SK-N-SH (cell line): ENCODE measurements at regions not wholly inside any gene's neighbourhood (a gene's known extent, or its start where the extent isn't known, plus 50 kb on each side); places are given as distances from the start of the nearest gene placed in this dataset.

ENCODE experiments used
- CTCF ChIA-PET: fragments of 300-600, 350-600 bp; formaldehyde crosslinking; extraction: SDS; loops from one replicate; lab custom pipeline; 2021; lab: Yijun Ruan, JAX
- POLR2A ChIA-PET: fragments of 350-600 bp; sonication (Branson Sonifier 250); formaldehyde crosslinking; extraction: SDS; loops from one replicate; lab custom pipeline; 2020; ENCODE audit warnings: antibody characterized with exemption, inconsistent platforms; lab: Yijun Ruan, JAX
- DNase-seq: peaks from one replicate; pipeline ENCODE4 v3.0.0; 2012
- H2AFZ ChIP-seq: fragments of 200-600 bp; sonication (generic); 2 replicates; pipeline ENCODE4 v1.8.1; 2016; ENCODE audit warnings: antibody characterized with exemption, mild to moderate bottlenecking, low read depth
- H3F3A ChIP-seq: fragments of 200-600 bp; sonication (generic); replicated peaks from 2 replicates; pipeline ENCODE3; 2016; ENCODE audit warnings: antibody characterized with exemption, mild to moderate bottlenecking; ENCODE audit not compliant: insufficient read depth
- H3K27ac ChIP-seq, 2 experiments: fragments of 200-500 bp in 1 of 2; fragments of 200-600 bp in 1 of 2; sonication (Bioruptor generic) in 1 of 2; sonication (generic), shearing (Covaris generic) in 1 of 2; 2 replicates each; pipeline versions ENCODE4 v1.5.1 to v1.6.1; 2014 to 2016; ENCODE audit warnings: low read depth in 2 of 2, inconsistent platforms in 1 of 2, low read length in 1 of 2, mild to moderate bottlenecking in 1 of 2, mixed read lengths in 1 of 2
- H3K27me3 ChIP-seq: fragments of 200-600 bp; sonication (generic), shearing (Covaris generic); 2 replicates; pipeline ENCODE4 v1.6.1; 2016; ENCODE audit warnings: mixed run types; ENCODE audit not compliant: insufficient read depth
- H3K36me3 ChIP-seq, 2 experiments: fragments of 200-500 bp in 1 of 2; fragments of 200-600 bp in 1 of 2; sonication (Bioruptor generic) in 1 of 2; sonication (generic) in 1 of 2; replicated peaks in 1 of 2; 2 replicates each; pipeline versions ENCODE3 to v1.5.1; 2014 to 2016; ENCODE audit warnings: low read length in 1 of 2, mild to moderate bottlenecking in 1 of 2; ENCODE audit not compliant: insufficient read depth in 2 of 2, control insufficient read depth in 1 of 2
- H3K4me1 ChIP-seq, 2 experiments: fragments of 200-500 bp in 1 of 2; fragments of 200-600 bp in 1 of 2; sonication (Bioruptor generic) in 1 of 2; sonication (generic), shearing (Covaris generic) in 1 of 2; 2 replicates each; pipeline versions ENCODE4 v1.5.1 to v1.6.1; 2014 to 2016; ENCODE audit warnings: low read depth in 1 of 2, low read length in 1 of 2, mixed run types in 1 of 2; ENCODE audit not compliant: insufficient read depth in 2 of 2, control insufficient read depth in 1 of 2
- H3K4me2 ChIP-seq: fragments of 200-600 bp; sonication (generic), shearing (Covaris generic); 2 replicates; pipeline ENCODE4 v1.6.1; 2017; ENCODE audit warnings: mixed run types
- H3K4me3 ChIP-seq, 2 experiments: fragments of 200-500 bp in 1 of 2; fragments of 200-600 bp in 1 of 2; sonication (Bioruptor generic) in 1 of 2; sonication (generic), shearing (Covaris generic) in 1 of 2; 2 replicates each; pipeline versions ENCODE4 v1.5.1 to v1.8.1; 2014 to 2016; ENCODE audit warnings: low read depth in 2 of 2, inconsistent platforms in 1 of 2, low read length in 1 of 2, mild to moderate bottlenecking in 1 of 2, mixed read lengths in 1 of 2, moderate library complexity in 1 of 2
- H3K79me2 ChIP-seq: fragments of 200-600 bp; sonication (generic); 2 replicates; pipeline ENCODE4 v1.8.1; 2017; ENCODE audit warnings: mild to moderate bottlenecking; ENCODE audit not compliant: insufficient read depth
- H3K9ac ChIP-seq: fragments of 200-600 bp; sonication (generic); 2 replicates; pipeline ENCODE4 v1.6.1; 2017; ENCODE audit warnings: mixed run types
- H3K9me2 ChIP-seq: fragments of 200-600 bp; sonication (generic); 2 replicates; pipeline ENCODE4 v1.6.1; 2017; ENCODE audit warnings: mixed run types
- H3K9me3 ChIP-seq: fragments of 200-600 bp; sonication (generic); 2 replicates; pipeline ENCODE4 v1.6.1; 2017; ENCODE audit warnings: mixed run types, mild to moderate bottlenecking, moderate library complexity
- H4K20me1 ChIP-seq: fragments of 200-600 bp; sonication (generic); 2 replicates; pipeline ENCODE4 v1.6.1; 2017; ENCODE audit warnings: mild to moderate bottlenecking, mixed run types; ENCODE audit not compliant: insufficient read depth
- ELF1 ChIP-seq: IDR thresholded peaks from 2 replicates; pipeline ENCODE4 v1.4.0; 2012
- EP300 ChIP-seq, 2 experiments: IDR thresholded peaks; 2 replicates each; pipeline versions ENCODE4 v1.4.0 to v1.6.1; 2012; ENCODE audit warnings: borderline replicate concordance in 1 of 2, low read depth in 1 of 2, low read length in 1 of 2
- FOSL2 ChIP-seq: IDR thresholded peaks from 2 replicates; pipeline ENCODE4 v1.4.0; 2012; ENCODE audit warnings: low read depth, mild to moderate bottlenecking, moderate library complexity, borderline replicate concordance
- FOXM1 ChIP-seq: IDR thresholded peaks from 2 replicates; pipeline ENCODE4 v1.4.0; 2012; ENCODE audit warnings: low read depth, mild to moderate bottlenecking
- MEF2A ChIP-seq: IDR thresholded peaks from 2 replicates; pipeline ENCODE4 v1.4.0; 2012; ENCODE audit warnings: low read depth, borderline replicate concordance
- MXI1 ChIP-seq: IDR thresholded peaks from 2 replicates; pipeline ENCODE4 v1.6.1; 2012; ENCODE audit warnings: mild to moderate bottlenecking, low read depth, low read length, improper control_type of control experiment
- NRF1 ChIP-seq: IDR thresholded peaks from 2 replicates; pipeline ENCODE4 v1.6.1; 2012; ENCODE audit warnings: low read depth, mild to moderate bottlenecking, low read length
- RFX5 ChIP-seq: IDR thresholded peaks from 2 replicates; pipeline ENCODE4 v1.6.1; 2012; ENCODE audit warnings: mild to moderate bottlenecking, improper control_type of control experiment, low read length
- SIN3A ChIP-seq: IDR thresholded peaks from 2 replicates; pipeline ENCODE4 v1.6.1; 2012; ENCODE audit warnings: low read depth, mild to moderate bottlenecking, low read length, moderate library complexity, borderline replicate concordance
- SMC3 ChIP-seq: IDR thresholded peaks from 2 replicates; pipeline ENCODE4 v1.6.1; 2012; ENCODE audit warnings: low read depth, low read length, improper control_type of control experiment
- TAF1 ChIP-seq: IDR thresholded peaks from 2 replicates; pipeline ENCODE4 v1.6.1; 2012; ENCODE audit warnings: low read depth, mild to moderate bottlenecking, low read length, moderate library complexity, borderline replicate concordance
- TEAD4 ChIP-seq: IDR thresholded peaks from 2 replicates; pipeline ENCODE4 v1.4.0; 2012; ENCODE audit warnings: mild to moderate bottlenecking, borderline replicate concordance; ENCODE audit not compliant: insufficient read depth
- YY1 ChIP-seq: IDR thresholded peaks from 2 replicates; pipeline ENCODE4 v1.4.0; 2012; ENCODE audit warnings: low read depth, mild to moderate bottlenecking
- WGBS: methylation state at CpG from one replicate; pipeline ENCODE4 v1.1.6; 2017; ENCODE audit warnings: low lambda C conversion rate; 5-methylcytosine and 5-hydroxymethylcytosine counted together
- TF ChIP-seq, protein P1 (sequence below): IDR thresholded peaks from 2 replicates; pipeline ENCODE4 v1.4.0; 2012; ENCODE audit warnings: low read depth, borderline replicate concordance
- TF ChIP-seq, protein P2 (sequence below): fragments of 200-600 bp; sonication (generic); IDR thresholded peaks from 2 replicates; pipeline ENCODE4 v1.6.1; 2017; ENCODE audit warnings: antibody characterized with exemption, mild to moderate bottlenecking, moderate library complexity
- TF ChIP-seq, protein P3 (sequence below): fragments of 150-350 bp; IDR thresholded peaks from 2 replicates; pipeline ENCODE4 v1.6.1; 2017; ENCODE audit warnings: antibody characterized with exemption, low read length, low read depth, borderline replicate concordance
- TF ChIP-seq, protein P4 (sequence below): IDR thresholded peaks from 2 replicates; pipeline ENCODE4 v1.4.0; 2012; ENCODE audit warnings: low read depth, borderline replicate concordance

DNA sequence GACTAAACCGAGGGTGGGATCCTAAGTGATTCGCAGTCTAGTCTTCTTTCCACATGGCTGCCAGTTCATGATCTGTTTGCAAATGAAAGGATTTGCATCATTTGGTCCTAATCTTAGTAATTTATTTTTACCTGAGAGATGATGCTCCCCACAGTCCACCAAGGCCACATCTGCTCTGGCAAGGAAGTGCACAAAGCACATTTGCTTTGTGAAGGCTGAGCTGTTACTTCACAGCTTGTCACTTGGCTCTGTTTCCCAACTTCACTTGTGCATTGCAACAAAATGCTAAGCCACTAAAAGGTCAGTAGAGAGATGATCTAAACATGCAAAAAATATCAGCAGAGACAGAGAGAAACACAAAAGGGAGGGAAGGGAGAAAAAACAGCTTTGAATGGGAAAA, 128.5 kb upstream of the VLDLR start:
- CTCF ChIA-PET = no interaction called here
- no peaks in the 10 kb centered on the region for H3K36me3 ChIP-seq
- H3K9ac ChIP-seq = no peak overlapping the region
- H3K79me2 ChIP-seq = no peaks in the 10 kb centered on the region
- H4K20me1 ChIP-seq = no peaks in the 10 kb centered on the region
- peaks cover 3 to 13% of the 10 kb centered on the region in 2 experiments; a peak in 2 of 4 replicates for H3K4me1 ChIP-seq
- TF ChIP-seq, protein P1, sequence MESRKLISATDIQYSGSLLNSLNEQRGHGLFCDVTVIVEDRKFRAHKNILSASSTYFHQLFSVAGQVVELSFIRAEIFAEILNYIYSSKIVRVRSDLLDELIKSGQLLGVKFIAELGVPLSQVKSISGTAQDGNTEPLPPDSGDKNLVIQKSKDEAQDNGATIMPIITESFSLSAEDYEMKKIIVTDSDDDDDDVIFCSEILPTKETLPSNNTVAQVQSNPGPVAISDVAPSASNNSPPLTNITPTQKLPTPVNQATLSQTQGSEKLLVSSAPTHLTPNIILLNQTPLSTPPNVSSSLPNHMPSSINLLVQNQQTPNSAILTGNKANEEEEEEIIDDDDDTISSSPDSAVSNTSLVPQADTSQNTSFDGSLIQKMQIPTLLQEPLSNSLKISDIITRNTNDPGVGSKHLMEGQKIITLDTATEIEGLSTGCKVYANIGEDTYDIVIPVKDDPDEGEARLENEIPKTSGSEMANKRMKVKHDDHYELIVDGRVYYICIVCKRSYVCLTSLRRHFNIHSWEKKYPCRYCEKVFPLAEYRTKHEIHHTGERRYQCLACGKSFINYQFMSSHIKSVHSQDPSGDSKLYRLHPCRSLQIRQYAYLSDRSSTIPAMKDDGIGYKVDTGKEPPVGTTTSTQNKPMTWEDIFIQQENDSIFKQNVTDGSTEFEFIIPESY = no peak
- TF ChIP-seq, protein P2, sequence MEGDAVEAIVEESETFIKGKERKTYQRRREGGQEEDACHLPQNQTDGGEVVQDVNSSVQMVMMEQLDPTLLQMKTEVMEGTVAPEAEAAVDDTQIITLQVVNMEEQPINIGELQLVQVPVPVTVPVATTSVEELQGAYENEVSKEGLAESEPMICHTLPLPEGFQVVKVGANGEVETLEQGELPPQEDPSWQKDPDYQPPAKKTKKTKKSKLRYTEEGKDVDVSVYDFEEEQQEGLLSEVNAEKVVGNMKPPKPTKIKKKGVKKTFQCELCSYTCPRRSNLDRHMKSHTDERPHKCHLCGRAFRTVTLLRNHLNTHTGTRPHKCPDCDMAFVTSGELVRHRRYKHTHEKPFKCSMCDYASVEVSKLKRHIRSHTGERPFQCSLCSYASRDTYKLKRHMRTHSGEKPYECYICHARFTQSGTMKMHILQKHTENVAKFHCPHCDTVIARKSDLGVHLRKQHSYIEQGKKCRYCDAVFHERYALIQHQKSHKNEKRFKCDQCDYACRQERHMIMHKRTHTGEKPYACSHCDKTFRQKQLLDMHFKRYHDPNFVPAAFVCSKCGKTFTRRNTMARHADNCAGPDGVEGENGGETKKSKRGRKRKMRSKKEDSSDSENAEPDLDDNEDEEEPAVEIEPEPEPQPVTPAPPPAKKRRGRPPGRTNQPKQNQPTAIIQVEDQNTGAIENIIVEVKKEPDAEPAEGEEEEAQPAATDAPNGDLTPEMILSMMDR = no peak
- TF ChIP-seq MXI1 (no peak), SMC3 (no peak), FOSL2 (no peak), SIN3A (no peak), NRF1 (no peak), MEF2A (no peak), FOXM1 (no peak)
- TF ChIP-seq, protein P3, sequence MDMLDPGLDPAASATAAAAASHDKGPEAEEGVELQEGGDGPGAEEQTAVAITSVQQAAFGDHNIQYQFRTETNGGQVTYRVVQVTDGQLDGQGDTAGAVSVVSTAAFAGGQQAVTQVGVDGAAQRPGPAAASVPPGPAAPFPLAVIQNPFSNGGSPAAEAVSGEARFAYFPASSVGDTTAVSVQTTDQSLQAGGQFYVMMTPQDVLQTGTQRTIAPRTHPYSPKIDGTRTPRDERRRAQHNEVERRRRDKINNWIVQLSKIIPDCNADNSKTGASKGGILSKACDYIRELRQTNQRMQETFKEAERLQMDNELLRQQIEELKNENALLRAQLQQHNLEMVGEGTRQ = no peak
- H3K4me3 ChIP-seq = no peak overlapping the region
- peak overlapping the region in 1 of 2 experiments; percentile 16; a peak in 1 of 4 replicates for H3K27ac ChIP-seq
- POLR2A ChIA-PET = no interaction called here
- DNase-seq = no peak
- no peaks in the 10 kb centered on the region for H3K27me3 ChIP-seq
- no peaks in the 10 kb centered on the region for H3K9me3 ChIP-seq
- no peaks in the 10 kb centered on the region for H3K9me2 ChIP-seq
- 93% methylated on average over 2 of the region's 2 CpGs for WGBS
- no peak overlapping the region for H3K4me2 ChIP-seq
- no peaks in the 10 kb centered on the region for H3F3A ChIP-seq
- H2AFZ ChIP-seq = no peak overlapping the region

DNA sequence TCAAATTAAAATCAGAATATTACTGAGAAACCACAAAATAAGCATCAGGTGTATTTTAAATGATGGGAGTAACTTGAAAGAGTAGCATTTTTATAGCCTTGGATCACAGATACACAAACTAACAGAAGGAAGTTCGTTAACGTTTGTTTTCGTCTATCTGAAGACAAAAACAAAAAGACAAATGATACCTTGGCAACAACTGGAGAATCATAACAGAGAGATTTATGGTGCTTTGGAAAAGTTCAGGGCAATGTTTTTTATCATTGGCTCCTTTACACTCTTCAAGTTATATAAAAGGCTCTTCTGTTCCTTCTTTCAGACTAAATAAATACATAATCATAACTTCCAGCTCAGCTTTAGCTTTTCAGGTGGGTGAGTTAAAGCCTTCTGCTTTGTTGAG, 128.1 kb upstream of the VLDLR start:
- TF ChIP-seq YY1 (no peak), TEAD4 (no peak), TAF1 (no peak), RFX5 (no peak), ELF1 (no peak), EP300 (IDR thresholded peaks at IDR 0.05; ENCODE audit: borderline replicate concordance in 1 of 2, low read depth in 1 of 2, low read length in 1 of 2) (no peak)
- TF ChIP-seq, protein P4, sequence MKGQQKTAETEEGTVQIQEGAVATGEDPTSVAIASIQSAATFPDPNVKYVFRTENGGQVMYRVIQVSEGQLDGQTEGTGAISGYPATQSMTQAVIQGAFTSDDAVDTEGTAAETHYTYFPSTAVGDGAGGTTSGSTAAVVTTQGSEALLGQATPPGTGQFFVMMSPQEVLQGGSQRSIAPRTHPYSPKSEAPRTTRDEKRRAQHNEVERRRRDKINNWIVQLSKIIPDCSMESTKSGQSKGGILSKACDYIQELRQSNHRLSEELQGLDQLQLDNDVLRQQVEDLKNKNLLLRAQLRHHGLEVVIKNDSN = no peak
- Histone ChIP-seq H3F3A (no peaks in the 10 kb centered on the region), H3K9ac (no peak overlapping the region), H3K9me3 (no peaks in the 10 kb centered on the region), H4K20me1 (no peaks in the 10 kb centered on the region), H2AFZ (no peak overlapping the region), H3K27me3 (no peaks in the 10 kb centered on the region), H3K4me3 (no peak overlapping the region), H3K79me2 (no peaks in the 10 kb centered on the region), H3K4me1 (peaks cover 3 to 13% of the 10 kb centered on the region in 2 experiments; a peak in 2 of 4 replicates), H3K9me2 (no peaks in the 10 kb centered on the region), H3K4me2 (no peak overlapping the region), H3K36me3 (no peaks in the 10 kb centered on the region), H3K27ac (no peak overlapping the region)
- ChIA-PET POLR2A (no interaction called here), CTCF (no interaction called here)
- no peak for DNase-seq
- 97% methylated on average over 3 of the region's 3 CpGs for WGBS
